ENCODE measurements at regions not wholly inside any gene's neighbourhood (a gene's known extent, or its start where the extent isn't known, plus 50 kb on each side); places are given as distances from the start of the nearest gene placed in this dataset.

GRCh38 chr3:86257955-86258641 lies 732.9 kb downstream of the VGLL3 start (continued):
- TF ChIP-seq, protein P1, sequence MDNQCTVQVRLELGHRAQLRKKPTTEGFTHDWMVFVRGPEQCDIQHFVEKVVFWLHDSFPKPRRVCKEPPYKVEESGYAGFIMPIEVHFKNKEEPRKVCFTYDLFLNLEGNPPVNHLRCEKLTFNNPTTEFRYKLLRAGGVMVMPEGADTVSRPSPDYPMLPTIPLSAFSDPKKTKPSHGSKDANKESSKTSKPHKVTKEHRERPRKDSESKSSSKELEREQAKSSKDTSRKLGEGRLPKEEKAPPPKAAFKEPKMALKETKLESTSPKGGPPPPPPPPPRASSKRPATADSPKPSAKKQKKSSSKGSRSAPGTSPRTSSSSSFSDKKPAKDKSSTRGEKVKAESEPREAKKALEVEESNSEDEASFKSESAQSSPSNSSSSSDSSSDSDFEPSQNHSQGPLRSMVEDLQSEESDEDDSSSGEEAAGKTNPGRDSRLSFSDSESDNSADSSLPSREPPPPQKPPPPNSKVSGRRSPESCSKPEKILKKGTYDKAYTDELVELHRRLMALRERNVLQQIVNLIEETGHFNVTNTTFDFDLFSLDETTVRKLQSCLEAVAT (IDR thresholded peaks at IDR 0.05) = no peak
- no peak for TF ChIP-seq SMAD1 (IDR thresholded peaks at IDR 0.05; ENCODE audit: low read depth, partially characterized antibody)
- TF ChIP-seq BMI1 (IDR thresholded peaks at IDR 0.05; ENCODE audit: borderline replicate concordance) = no peak
- TF ChIP-seq POLR2AphosphoS2 (IDR thresholded peaks at IDR 0.05; ENCODE audit: low read depth, low read length) = no peak
- TF ChIP-seq CEBPZ (IDR thresholded peaks at IDR 0.05; ENCODE audit: low read depth, low read length) = no peak
- no peak for TF ChIP-seq IRF5 (IDR thresholded peaks at IDR 0.05; ENCODE audit: borderline replicate concordance)
- no peak for TF ChIP-seq SMAD5 (IDR thresholded peaks at IDR 0.05; ENCODE audit: low read depth)
- TF ChIP-seq IKZF2 (IDR thresholded peaks at IDR 0.05) = 0 out of 4 replicates have a peak, but pooled peaks of 1 of the 2 experiments have one; percentile 21
- peak; percentile 95 for TF ChIP-seq NR2F1 (conservative IDR thresholded peaks at IDR 0.05)
- TF ChIP-seq NRF1 (conservative IDR thresholded peaks at IDR 0.05; ENCODE audit: low read depth, low read length) = no peak
- peak; percentile 52 for TF ChIP-seq MTA2 (IDR thresholded peaks at IDR 0.05; ENCODE audit: low read depth)
- TF ChIP-seq RAD21 (IDR thresholded peaks at IDR 0.05; ENCODE audit: insufficient read depth, low read depth, low read length) = no peak
- TF ChIP-seq ZBTB40 (IDR thresholded peaks at IDR 0.05; ENCODE audit: borderline replicate concordance) = no peak
- no peak for TF ChIP-seq EZH2 (IDR thresholded peaks at IDR 0.05; ENCODE audit: borderline replicate concordance, control insufficient read depth, low read depth, low read length)
- 0 out of 2 replicates have a peak, but pooled peaks have one; percentile 10 for TF ChIP-seq NR2C1 (IDR thresholded peaks at IDR 0.05)
- TF ChIP-seq IRF4 (IDR thresholded peaks at IDR 0.05; ENCODE audit: low read depth, low read length) = peak; percentile 18; the same call in 1 of the 2 replicates
- TF ChIP-seq YY1 (IDR thresholded peaks at IDR 0.05; ENCODE audit: low read depth, low read length) = no peak
- no peak for TF ChIP-seq TBL1XR1 (IDR thresholded peaks at IDR 0.05; ENCODE audit: low read depth, low read length)
- no peak for TF ChIP-seq JUND (IDR thresholded peaks at IDR 0.05; ENCODE audit: low read depth, low read length)
- TF ChIP-seq BHLHE40 (IDR thresholded peaks at IDR 0.05; ENCODE audit: borderline replicate concordance in 1 of 2, low read depth in 2 of 2, low read length in 1 of 2) = no peak
